ENCODE measurements at regions not wholly inside any gene's neighbourhood (a gene's known extent, or its start where the extent isn't known, plus 50 kb on each side); places are given as distances from the start of the nearest gene placed in this dataset.

GRCh38 chr21:14734833-14735232 lies 188.7 kb upstream of the SAMSN1 start:
- Histone ChIP-seq H3K27ac (no peak overlapping the region), H3K27me3 (no peaks in the 10 kb centered on the region), H3K36me3 (no peaks in the 10 kb centered on the region), H3K4me3 (no peak overlapping the region), H3K9me3 (no peaks in the 10 kb centered on the region), H3K4me1 (no peaks in the 10 kb centered on the region)
- ATAC-seq: no peak
- TF ChIP-seq CTCF (IDR thresholded peaks at IDR 0.05) (no peak), POLR2A (IDR thresholded peaks at IDR 0.05) (no peak), POLR2AphosphoS5 (IDR thresholded peaks at IDR 0.05) (no peak), EP300 (IDR thresholded peaks at IDR 0.05) (no peak)
- 64 to 69% methylated on average over 2 of the region's 2 CpGs for WGBS, 2 donors (ENCODE audit: low coverage in 1 of 2)

- Histone ChIP-seq H3K9me3 (no peaks in the 10 kb centered on the region), H3K27ac (no peak overlapping the region), H3K27me3 (no peaks in the 10 kb centered on the region), H3K36me3 (no peaks in the 10 kb centered on the region), H3K4me1 (no peaks in the 10 kb centered on the region), H3K4me3 (no peak overlapping the region)
- ATAC-seq: no peak
- 72 to 86% methylated on average over 3 of the region's 3 CpGs for WGBS, 2 donors (ENCODE audit: low coverage in 1 of 2)
- TF ChIP-seq CTCF (IDR thresholded peaks at IDR 0.05): no peak
- no peak for TF ChIP-seq EP300 (IDR thresholded peaks at IDR 0.05)
- TF ChIP-seq POLR2AphosphoS5 (IDR thresholded peaks at IDR 0.05): no peak
- TF ChIP-seq POLR2A (IDR thresholded peaks at IDR 0.05): no peak
Observed at GRCh38 chr21:14734191-14734590, 188.1 kb upstream of the SAMSN1 start.

GRCh38 chr21:14725219-14725618 lies 179.1 kb upstream of the SAMSN1 start:
- WGBS, 2 donors (ENCODE audit: low coverage in 1 of 2): 94 to 100% methylated on average over 1 to 4 of the region's 4 CpGs
- no peak overlapping the region for H3K4me3 ChIP-seq
- ATAC-seq: no peak
- H3K9me3 ChIP-seq: no peaks in the 10 kb centered on the region
- TF ChIP-seq EP300 (IDR thresholded peaks at IDR 0.05) (no peak), CTCF (IDR thresholded peaks at IDR 0.05) (no peak), POLR2A (IDR thresholded peaks at IDR 0.05) (no peak)
- H3K27me3 ChIP-seq: no peaks in the 10 kb centered on the region
- no peaks in the 10 kb centered on the region for H3K4me1 ChIP-seq
- no peak overlapping the region for H3K27ac ChIP-seq
- no peaks in the 10 kb centered on the region for H3K36me3 ChIP-seq

GRCh38 chr21:14722841-14723483 lies 176.8 kb upstream of the SAMSN1 start:
- WGBS, 2 donors (ENCODE audit: low coverage in 1 of 2): 47 to 82% methylated on average over 5 of the region's 6 CpGs
- Histone ChIP-seq H3K27ac (no peak overlapping the region), H3K9me3 (no peaks in the 10 kb centered on the region), H3K27me3 (no peaks in the 10 kb centered on the region), H3K4me1 (no peaks in the 10 kb centered on the region), H3K36me3 (no peaks in the 10 kb centered on the region), H3K4me3 (no peak overlapping the region)
- no peak for ATAC-seq
- TF ChIP-seq EP300 (IDR thresholded peaks at IDR 0.05) (no peak), POLR2AphosphoS5 (IDR thresholded peaks at IDR 0.05) (no peak), CTCF (IDR thresholded peaks at IDR 0.05) (no peak), POLR2A (IDR thresholded peaks at IDR 0.05) (no peak)

GRCh38 chr21:14720237-14720636 lies 174.1 kb upstream of the SAMSN1 start:
- no peak for ATAC-seq
- WGBS, 2 donors (ENCODE audit: low coverage in 1 of 2): 65 to 71% methylated on average over 1 to 4 of the region's 4 CpGs

More at GRCh38 chr21:14720237-14720636, 174.1 kb upstream of the SAMSN1 start:
- TF ChIP-seq CTCF (IDR thresholded peaks at IDR 0.05): no peak
- no peak for TF ChIP-seq POLR2A (IDR thresholded peaks at IDR 0.05)
- no peak for TF ChIP-seq EP300 (IDR thresholded peaks at IDR 0.05)
- no peaks in the 10 kb centered on the region for H3K36me3 ChIP-seq
- H3K4me1 ChIP-seq: no peaks in the 10 kb centered on the region
- H3K27ac ChIP-seq: no peak overlapping the region
- no peaks in the 10 kb centered on the region for H3K27me3 ChIP-seq
- H3K9me3 ChIP-seq: no peaks in the 10 kb centered on the region
- H3K4me3 ChIP-seq: no peak overlapping the region
